ENCODE measurements at regions not wholly inside any gene's neighbourhood (a gene's known extent, or its start where the extent isn't known, plus 50 kb on each side); places are given as distances from the start of the nearest gene placed in this dataset.

DNA sequence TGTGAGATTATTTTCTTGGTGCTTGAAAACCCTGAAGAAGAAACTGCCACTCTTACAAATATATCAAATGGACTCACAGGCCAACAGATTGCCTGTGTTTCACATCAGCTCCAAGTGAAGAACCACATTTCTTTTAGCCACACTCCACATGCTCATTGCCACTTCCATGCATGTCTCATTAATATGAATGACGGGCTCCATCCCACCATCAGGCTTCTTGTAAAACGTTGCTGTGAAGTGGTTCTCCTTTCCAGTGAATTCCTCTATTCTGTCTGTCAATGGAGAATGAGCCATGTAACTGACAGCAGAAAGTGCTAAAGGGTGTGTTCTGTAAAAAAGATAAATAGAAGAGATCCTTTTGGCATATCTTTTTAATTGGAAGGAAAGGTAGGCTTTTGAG, 188.2 kb upstream of the RMST start:
- no peak for DNase-seq (ENCODE audit: low read depth, low spot score)

- DNase-seq (ENCODE audit: low read depth, low spot score), result peak; percentile 81
Measured at GRCh38 chr12:97275256-97275655, 187.3 kb upstream of the RMST start.

- DNase-seq (ENCODE audit: low read depth, low spot score), result peak; percentile 54
Measured at GRCh38 chr12:97275728-97276590, 186.6 kb upstream of the RMST start.

- DNase-seq (ENCODE audit: low read depth, low spot score), result no peak
Measured at GRCh38 chr12:97276661-97277429, 185.8 kb upstream of the RMST start.

- no peak for DNase-seq (ENCODE audit: low read depth, low spot score)
Measured at GRCh38 chr12:97283297-97283696, 179.3 kb upstream of the RMST start.

DNA sequence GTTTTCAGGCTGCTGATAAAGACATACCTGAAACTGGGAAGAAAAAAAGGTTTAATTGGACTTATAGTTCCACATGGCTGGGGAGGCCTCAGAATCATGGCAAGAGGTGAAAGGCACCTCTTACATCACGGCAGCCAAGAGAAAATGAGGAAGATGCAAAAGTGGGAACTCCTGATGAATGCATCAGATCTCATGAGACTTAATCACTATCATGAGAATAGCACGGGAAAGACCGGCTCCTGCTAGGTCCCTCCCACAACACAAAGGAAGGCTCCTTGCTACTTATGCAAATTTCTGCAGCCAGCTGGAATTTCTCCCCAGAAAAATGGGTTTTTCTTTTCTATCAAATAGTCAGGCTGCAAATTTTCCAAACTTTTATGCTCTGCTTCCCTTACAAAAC, 174.1 kb upstream of the RMST start:
- DNase-seq (ENCODE audit: low read depth, low spot score), result no peak

DNA sequence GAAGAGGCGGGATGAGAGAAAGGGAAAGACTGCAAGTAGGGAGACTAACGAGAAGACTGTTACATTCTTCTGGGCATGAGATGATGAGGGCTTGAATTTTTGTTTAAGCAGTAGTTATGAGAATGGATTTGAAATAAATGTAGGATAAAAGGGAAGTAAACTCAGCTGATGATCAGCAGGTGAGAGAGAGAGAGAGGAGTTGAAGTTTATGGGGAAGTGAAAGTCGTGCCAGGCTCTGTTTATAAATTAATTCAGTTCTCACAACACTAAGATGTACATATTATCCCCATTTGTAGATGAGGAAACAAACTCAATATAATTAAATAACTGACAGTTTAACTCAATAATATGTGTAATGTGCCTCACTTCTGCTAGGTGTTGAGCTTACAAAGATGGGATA, 170.0 kb upstream of the RMST start:
- DNase-seq (ENCODE audit: low read depth, low spot score), result no peak

GRCh38 chr12:97293541-97293940, 169.1 kb upstream of the RMST start:
- DNase-seq (ENCODE audit: low read depth, low spot score), result no peak

DNA sequence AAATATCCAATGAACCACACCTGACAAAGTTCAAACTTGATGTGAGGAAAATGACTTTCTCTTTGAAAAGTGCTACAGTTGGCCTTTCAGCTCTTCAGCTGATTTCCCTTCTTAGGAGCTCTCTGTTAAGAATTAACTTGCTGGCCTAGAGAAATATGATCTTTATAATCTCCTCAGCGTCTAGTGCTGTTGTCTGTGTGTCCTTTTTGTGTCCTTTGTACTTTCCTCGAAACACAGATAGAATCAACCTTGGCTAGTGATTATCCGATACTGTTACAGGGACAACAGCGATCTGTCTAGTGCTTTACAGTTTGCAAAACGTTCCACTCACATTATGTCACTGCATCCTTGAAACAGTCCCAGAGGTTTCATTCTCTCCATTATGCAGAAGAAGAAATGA, 162.8 kb upstream of the RMST start:
- no peak for DNase-seq (ENCODE audit: low read depth, low spot score)

- no peak for DNase-seq (ENCODE audit: low read depth, low spot score)
Measured at GRCh38 chr12:97300431-97300830, 162.2 kb upstream of the RMST start.

DNA sequence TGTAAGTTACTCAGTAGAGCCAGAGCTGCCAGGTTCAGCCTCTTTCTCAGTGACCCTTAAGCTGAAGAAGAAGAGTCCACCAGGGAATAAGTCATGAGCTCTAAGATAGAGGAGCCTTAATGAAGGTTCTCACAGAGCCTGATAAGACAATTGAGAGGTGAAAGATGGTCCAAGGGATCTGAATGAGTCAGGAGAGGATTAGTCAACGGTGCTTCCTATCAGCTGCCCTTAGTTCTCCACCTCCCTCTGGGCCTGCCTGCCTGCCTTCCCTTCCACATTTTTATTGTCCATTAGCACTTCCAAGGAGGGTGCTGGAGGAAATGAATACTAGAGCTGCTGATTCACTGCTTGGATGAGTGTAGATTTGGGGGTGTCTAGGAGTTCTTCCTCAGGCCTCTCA, 161.7 kb upstream of the RMST start:
- no peak for DNase-seq (ENCODE audit: low read depth, low spot score)

DNA sequence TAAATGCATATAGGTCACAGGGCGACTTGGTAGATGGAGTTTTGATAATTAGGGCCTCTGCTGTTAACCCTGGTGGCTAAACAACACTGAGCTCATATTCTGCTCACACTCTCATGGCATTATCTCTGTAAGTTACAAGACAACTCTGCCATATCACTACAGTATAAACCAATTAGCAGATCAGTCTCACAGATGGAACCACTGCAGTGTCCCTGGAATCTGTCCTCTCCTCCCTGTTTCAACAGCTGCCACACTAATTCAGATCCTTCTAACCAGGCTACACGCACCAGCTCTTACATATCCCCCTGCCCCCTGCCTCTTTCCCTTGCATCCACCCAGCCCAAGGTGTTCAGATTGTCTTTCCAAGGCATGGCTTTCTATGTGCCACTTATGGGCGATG, 161.0 kb upstream of the RMST start:
- no peak for DNase-seq (ENCODE audit: low read depth, low spot score)

GRCh38 chr12:97305651-97306050, 157.0 kb upstream of the RMST start:
- no peak for DNase-seq (ENCODE audit: low read depth, low spot score)

DNA sequence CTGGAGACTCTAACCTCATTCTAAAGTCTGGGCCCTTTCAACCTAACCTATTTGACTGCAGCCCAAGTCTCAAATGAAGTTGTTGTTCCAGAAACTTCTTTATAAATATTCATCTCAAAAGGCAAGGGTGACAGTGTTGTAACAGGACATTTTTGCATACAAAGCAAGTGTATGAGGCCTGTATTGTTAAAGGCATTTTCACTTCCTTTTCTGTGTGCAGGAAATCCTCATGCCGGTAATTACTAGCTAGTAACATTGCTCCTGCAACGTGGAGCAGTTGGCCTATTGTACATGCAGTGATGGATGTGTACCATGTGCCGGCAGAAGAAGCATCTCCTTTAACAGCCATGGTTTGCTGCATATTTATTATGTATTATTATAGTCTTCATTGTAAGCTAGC, 156.5 kb upstream of the RMST start:
- DNase-seq (ENCODE audit: low read depth, low spot score), result no peak

DNA sequence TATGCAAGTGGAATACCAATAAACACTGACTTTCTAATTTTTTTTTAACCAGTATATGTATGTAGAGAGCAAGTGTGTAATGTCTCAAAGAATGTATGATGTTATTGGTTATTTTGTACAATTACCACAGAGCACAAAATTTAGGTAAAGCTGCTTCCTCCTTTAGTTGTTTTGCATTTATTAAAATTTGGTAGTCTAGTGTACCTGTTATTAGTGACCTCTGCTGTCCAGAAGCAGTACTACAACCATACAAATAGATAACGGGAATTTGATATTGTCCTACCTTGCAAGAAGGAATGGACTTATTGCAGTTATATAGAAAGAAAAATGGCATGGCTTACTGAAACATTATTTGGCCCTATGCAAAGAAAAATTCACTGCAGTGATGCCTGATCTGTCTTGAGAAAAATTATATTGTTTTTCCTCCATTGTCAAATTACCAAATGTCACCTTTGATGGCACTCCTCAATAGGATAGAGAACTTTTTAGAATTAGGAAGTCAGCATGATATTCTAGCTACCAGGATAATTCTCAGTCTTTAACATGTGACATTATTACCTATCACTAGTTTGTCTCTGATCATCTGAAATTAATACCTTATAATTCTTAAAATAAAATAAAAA, 153.9 kb upstream of the RMST start:
- DNase-seq (ENCODE audit: low read depth, low spot score), result peak; percentile 70

- DNase-seq (ENCODE audit: low read depth, low spot score), result no peak
Measured at GRCh38 chr12:97309921-97310320, 152.7 kb upstream of the RMST start.

DNA sequence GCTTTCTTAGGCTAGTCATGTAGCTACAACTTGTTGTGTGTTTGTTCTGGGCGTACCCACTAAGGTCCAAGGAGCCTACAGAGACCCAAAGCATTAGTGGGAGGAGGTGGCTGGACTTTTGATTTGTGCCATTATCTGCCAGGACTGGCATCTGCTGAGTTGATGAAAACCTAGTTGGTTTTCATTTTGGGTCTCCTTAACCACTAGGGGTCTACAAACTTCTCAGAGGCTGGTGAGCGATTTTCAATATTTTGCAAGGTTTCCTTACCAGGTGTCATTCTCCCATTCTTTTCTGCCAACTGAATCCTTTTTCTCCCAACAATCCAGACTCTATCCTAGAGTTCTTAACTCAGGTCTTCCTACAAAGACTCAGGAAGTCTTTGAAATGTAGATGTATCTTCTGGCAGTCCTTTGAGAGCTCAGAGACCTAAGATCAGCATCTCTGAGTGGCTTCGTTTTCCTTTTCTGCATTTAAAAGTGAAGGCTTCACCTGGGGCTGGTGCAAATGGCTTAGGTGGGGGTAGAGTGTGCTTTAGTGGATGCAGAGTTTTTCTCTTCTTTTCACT, 150.0 kb upstream of the RMST start:
- DNase-seq (ENCODE audit: low read depth, low spot score), result no peak

- DNase-seq (ENCODE audit: low read depth, low spot score), result peak; percentile 61
Measured at GRCh38 chr12:97313471-97314190, 149.0 kb upstream of the RMST start.

DNA sequence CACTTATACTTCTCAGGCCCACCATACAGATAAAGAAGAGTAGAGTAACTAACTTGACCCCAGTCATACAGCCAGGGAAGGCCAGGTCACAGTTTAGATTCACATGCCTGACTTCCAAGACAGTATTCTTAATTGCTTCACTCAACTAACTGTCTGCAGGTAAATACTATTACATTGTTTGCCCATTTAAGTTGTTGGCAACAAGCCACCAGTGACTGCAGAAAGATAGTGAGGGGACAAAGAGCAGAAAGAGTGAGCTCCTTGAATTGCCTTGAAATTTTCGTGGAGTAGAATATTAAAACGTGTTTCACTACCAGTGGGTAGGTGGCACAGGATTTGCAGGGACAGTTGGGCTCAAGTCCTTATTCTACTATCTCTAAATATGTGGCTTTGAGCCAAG, 146.3 kb upstream of the RMST start:
- no peak for DNase-seq (ENCODE audit: low read depth, low spot score)

DNA sequence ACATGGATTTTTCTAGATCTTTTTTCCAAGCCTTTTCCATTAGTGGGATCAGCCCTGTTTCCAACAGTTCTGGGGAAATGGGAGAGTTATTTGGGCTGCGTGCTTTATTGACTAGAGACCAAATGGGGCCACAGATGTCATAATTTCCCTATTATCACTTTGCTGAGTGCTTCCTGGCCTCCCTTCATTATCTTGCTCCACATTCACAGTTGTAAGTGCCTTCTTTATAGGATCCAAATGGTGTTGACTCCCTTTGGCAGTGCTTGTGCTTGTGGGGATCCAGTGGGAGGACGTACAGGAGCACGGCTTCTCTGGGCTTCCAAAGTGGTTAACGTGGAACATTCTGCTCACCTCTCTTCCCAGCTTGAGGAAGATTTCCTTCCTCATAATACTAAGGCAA, 141.0 kb upstream of the RMST start:
- DNase-seq (ENCODE audit: low read depth, low spot score), result no peak

- peak; percentile 35 for DNase-seq (ENCODE audit: low read depth, low spot score)
Measured at GRCh38 chr12:97322388-97322787, 140.2 kb upstream of the RMST start.

DNA sequence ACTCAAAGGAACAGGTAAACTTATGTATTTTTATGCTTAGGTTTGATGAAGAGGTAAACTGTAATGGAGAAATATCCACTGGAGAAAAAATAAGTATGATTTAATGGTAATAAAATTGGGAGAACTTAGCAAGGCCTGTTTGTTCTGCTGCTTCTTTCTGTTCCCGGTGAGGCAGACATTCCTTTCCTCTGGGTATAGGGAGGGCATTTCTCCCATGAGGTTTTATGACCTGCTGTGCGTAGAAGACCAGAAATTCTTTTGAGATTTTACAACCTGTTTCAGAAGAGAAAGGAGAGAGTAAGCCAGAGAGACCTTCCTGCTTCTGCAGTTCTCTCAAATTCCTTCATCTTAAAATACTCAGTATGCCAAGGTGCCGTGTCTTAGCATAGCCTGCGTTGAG, 139.4 kb upstream of the RMST start:
- no peak for DNase-seq (ENCODE audit: low read depth, low spot score)
